ENCODE measurements at regions not wholly inside any gene's neighbourhood (a gene's known extent, or its start where the extent isn't known, plus 50 kb on each side); places are given as distances from the start of the nearest gene placed in this dataset.

GRCh38 chr4:133474501-133474900 is 325.4 kb downstream of the PCDH10 start:
- TF ChIP-seq CTCF (IDR thresholded peaks at IDR 0.05; ENCODE audit: insufficient read depth, low read length), result no peak
- no peak for TF ChIP-seq SPI1 (IDR thresholded peaks at IDR 0.05; ENCODE audit: borderline replicate concordance, low read depth)
- TF ChIP-seq GABPA (IDR thresholded peaks at IDR 0.05; ENCODE audit: low read depth), result no peak
- TF ChIP-seq REST (IDR thresholded peaks at IDR 0.05; ENCODE audit: insufficient replicate concordance, low read depth), result no peak
- TF ChIP-seq POLR2AphosphoS5 (IDR thresholded peaks at IDR 0.05; ENCODE audit: low read depth), result no peak
